ENCODE measurements at regions not wholly inside any gene's neighbourhood (a gene's known extent, or its start where the extent isn't known, plus 50 kb on each side); places are given as distances from the start of the nearest gene placed in this dataset.

DNA sequence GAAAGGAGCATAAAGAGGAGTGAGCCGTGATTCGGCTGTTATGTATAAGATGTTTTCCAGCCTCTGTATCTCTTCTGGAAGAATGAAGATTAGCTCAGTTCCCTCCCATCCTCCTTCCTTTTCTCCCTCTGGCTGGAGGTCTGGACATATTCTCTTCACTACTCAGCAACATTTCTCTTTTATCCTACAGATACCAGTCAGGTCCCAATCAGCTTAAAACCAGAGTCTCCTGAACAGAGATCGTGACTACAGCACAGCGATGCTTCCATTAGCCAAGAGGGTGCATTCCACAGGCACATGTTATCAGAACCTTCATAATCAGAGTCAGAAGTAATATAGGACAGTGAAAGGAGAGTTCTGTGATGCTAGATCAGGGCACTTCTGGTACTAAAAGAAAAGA, 133.9 kb upstream of the SOX4 start:
- Histone ChIP-seq H3K4me3 (ENCODE audit: low read depth, low read length, poor library complexity, severe bottlenecking) (no peak overlapping the region), H3K9ac (ENCODE audit: low read length) (no peak overlapping the region), H3K27ac (ENCODE audit: low read depth, low read length, poor library complexity, severe bottlenecking) (no peak overlapping the region), H3K4me2 (ENCODE audit: low read length) (no peak overlapping the region), H2AFZ (ENCODE audit: low read length) (no peak overlapping the region), H3K36me3 (ENCODE audit: insufficient read depth, low read length) (no peaks in the 10 kb centered on the region), H3K27me3 (ENCODE audit: insufficient read depth, low read length) (no peaks in the 10 kb centered on the region), H3K4me1 (ENCODE audit: insufficient read depth, low read length, severe bottlenecking) (no peaks in the 10 kb centered on the region), H3K79me2 (ENCODE audit: insufficient read depth, low read length) (no peaks in the 10 kb centered on the region), H3F3A (ENCODE audit: insufficient read depth, low read length) (no peaks in the 10 kb centered on the region), H4K20me1 (ENCODE audit: insufficient read depth, low read length) (no peaks in the 10 kb centered on the region), H3K9me3 (ENCODE audit: low read length) (no peaks in the 10 kb centered on the region), H3K9me2 (ENCODE audit: low read depth, low read length) (no peaks in the 10 kb centered on the region)
- TF ChIP-seq EZH2 (IDR thresholded peaks at IDR 0.05; ENCODE audit: borderline replicate concordance, low read length) (no peak), CTCF (IDR thresholded peaks at IDR 0.05; ENCODE audit: low read length) (no peak)

DNA sequence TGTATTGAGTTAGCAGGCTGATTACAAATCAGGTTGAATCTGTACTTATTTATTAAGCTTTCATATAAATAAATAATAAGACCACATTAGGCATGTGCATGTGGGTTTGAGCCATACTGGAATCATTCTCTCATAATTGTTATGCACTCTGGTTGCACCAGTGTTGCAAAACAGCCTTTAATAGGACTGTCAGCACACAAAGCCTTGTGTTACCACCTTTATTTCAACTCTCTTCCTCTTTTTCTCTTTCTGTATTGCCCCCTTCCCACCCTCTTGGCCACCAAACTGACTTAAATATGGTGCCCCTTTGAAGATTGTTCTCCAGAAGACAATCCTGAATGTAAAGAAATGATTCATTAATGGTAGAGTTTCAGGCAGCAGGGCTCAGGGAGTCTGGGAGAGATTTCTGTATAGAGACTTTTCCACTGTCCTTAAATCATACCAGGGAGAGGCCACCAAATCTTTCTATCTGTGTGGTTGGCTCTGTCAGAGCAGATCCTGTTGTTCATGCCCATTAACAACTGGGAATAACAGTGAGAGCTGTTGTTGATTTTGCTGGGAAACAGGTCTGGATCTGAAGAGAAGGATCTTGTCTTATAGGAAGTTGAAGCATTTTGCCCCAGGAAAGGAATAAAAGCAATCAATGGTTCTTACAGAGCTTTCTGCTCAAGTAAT, 131.6 kb upstream of the SOX4 start:
- no peak overlapping the region for H3K9ac ChIP-seq (ENCODE audit: low read length)
- no peaks in the 10 kb centered on the region for H3F3A ChIP-seq (ENCODE audit: insufficient read depth, low read length)
- TF ChIP-seq EZH2 (IDR thresholded peaks at IDR 0.05; ENCODE audit: borderline replicate concordance, low read length) = no peak
- no peak for TF ChIP-seq CTCF (IDR thresholded peaks at IDR 0.05; ENCODE audit: low read length)
- H4K20me1 ChIP-seq (ENCODE audit: insufficient read depth, low read length) = no peaks in the 10 kb centered on the region
- H3K9me3 ChIP-seq (ENCODE audit: low read length) = no peaks in the 10 kb centered on the region
- no peak overlapping the region for H3K4me2 ChIP-seq (ENCODE audit: low read length)
- H3K79me2 ChIP-seq (ENCODE audit: insufficient read depth, low read length) = no peaks in the 10 kb centered on the region
- no peaks in the 10 kb centered on the region for H3K9me2 ChIP-seq (ENCODE audit: low read depth, low read length)
- H3K27ac ChIP-seq (ENCODE audit: low read depth, low read length, poor library complexity, severe bottlenecking) = no peak overlapping the region
- H3K4me3 ChIP-seq (ENCODE audit: low read depth, low read length, poor library complexity, severe bottlenecking) = no peak overlapping the region
- H3K36me3 ChIP-seq (ENCODE audit: insufficient read depth, low read length) = no peaks in the 10 kb centered on the region
- H3K4me1 ChIP-seq (ENCODE audit: insufficient read depth, low read length, severe bottlenecking) = no peaks in the 10 kb centered on the region
- no peak overlapping the region for H2AFZ ChIP-seq (ENCODE audit: low read length)
- H3K27me3 ChIP-seq (ENCODE audit: insufficient read depth, low read length) = no peaks in the 10 kb centered on the region

- no peaks in the 10 kb centered on the region for H3K79me2 ChIP-seq (ENCODE audit: insufficient read depth, low read length)
- H3K9me2 ChIP-seq (ENCODE audit: low read depth, low read length) = no peaks in the 10 kb centered on the region
- H3F3A ChIP-seq (ENCODE audit: insufficient read depth, low read length) = no peaks in the 10 kb centered on the region
- H2AFZ ChIP-seq (ENCODE audit: low read length) = no peak overlapping the region
- TF ChIP-seq EZH2 (IDR thresholded peaks at IDR 0.05; ENCODE audit: borderline replicate concordance, low read length) = no peak
- TF ChIP-seq CTCF (IDR thresholded peaks at IDR 0.05; ENCODE audit: low read length) = no peak
- H3K27me3 ChIP-seq (ENCODE audit: insufficient read depth, low read length) = no peaks in the 10 kb centered on the region
- H3K4me2 ChIP-seq (ENCODE audit: low read length) = no peak overlapping the region
- H3K27ac ChIP-seq (ENCODE audit: low read depth, low read length, poor library complexity, severe bottlenecking) = no peak overlapping the region
- H3K4me1 ChIP-seq (ENCODE audit: insufficient read depth, low read length, severe bottlenecking) = no peaks in the 10 kb centered on the region
- H3K4me3 ChIP-seq (ENCODE audit: low read depth, low read length, poor library complexity, severe bottlenecking) = no peak overlapping the region
- no peaks in the 10 kb centered on the region for H3K9me3 ChIP-seq (ENCODE audit: low read length)
- H3K36me3 ChIP-seq (ENCODE audit: insufficient read depth, low read length) = no peaks in the 10 kb centered on the region
- H4K20me1 ChIP-seq (ENCODE audit: insufficient read depth, low read length) = no peaks in the 10 kb centered on the region
- no peak overlapping the region for H3K9ac ChIP-seq (ENCODE audit: low read length)
Measured at GRCh38 chr6:21462519-21462852, 131.1 kb upstream of the SOX4 start.

Measured in OCI-LY1 (cell line).